ENCODE measurements at regions not wholly inside any gene's neighbourhood (a gene's known extent, or its start where the extent isn't known, plus 50 kb on each side); places are given as distances from the start of the nearest gene placed in this dataset.

DNA sequence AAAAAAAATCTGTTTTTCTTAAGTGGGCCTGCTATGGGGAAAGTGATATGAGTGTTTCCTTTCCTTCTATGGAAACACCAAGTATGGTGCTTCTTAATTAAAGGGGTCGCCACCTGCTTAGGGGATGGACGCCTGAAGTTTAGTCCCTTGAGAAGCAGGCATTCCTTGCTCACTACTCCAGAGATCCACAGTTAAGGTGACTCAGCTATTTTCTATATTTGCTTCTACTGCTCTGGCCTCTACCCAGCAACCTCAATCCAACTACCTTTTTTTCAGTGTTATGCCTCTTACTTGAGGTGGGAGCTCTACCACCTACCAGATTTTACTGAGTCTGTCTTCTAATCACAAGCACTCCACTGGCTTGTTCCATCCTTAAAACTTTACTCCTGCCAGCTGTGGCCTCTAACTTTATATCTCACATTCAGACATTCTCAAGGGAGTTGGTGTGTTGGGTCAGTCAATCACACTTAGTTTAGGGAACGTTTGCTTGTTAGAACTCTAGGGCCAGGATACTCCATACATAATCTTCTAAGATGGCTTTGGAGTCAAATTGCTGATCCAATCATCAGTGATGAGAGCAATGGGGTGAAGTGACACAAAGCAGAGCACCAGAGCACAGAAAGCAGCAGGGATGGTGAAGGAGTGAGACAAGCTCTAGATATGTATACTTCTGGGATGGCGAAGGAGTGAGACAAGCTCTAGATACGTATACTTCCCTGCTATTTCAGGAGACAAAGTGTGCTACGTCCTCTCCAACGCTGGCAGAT is 708.1 kb downstream of the EFNA5 start:
- TF ChIP-seq, protein P1, sequence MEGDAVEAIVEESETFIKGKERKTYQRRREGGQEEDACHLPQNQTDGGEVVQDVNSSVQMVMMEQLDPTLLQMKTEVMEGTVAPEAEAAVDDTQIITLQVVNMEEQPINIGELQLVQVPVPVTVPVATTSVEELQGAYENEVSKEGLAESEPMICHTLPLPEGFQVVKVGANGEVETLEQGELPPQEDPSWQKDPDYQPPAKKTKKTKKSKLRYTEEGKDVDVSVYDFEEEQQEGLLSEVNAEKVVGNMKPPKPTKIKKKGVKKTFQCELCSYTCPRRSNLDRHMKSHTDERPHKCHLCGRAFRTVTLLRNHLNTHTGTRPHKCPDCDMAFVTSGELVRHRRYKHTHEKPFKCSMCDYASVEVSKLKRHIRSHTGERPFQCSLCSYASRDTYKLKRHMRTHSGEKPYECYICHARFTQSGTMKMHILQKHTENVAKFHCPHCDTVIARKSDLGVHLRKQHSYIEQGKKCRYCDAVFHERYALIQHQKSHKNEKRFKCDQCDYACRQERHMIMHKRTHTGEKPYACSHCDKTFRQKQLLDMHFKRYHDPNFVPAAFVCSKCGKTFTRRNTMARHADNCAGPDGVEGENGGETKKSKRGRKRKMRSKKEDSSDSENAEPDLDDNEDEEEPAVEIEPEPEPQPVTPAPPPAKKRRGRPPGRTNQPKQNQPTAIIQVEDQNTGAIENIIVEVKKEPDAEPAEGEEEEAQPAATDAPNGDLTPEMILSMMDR (conservative IDR thresholded peaks at IDR 0.05), result no peak
- H3K27ac ChIP-seq, result no peak overlapping the region

DNA sequence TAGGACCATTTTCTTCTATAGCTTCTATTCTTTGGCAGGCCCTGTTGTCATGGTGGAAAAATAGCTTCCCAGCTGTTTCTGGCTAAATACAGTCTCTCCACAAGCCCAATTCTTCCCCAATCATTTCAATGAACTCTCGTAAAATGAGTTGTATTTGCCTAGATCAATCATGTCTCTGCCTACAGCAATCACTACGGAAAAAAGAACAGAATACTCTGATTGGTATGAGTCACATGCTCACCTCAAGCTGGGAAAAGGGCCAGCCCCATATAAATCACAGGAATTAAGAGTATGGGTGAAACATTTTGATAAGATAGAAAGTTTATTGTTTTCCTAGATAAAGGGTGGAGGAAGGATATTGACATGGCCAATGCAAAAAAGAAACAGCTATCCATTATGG is 711.4 kb downstream of the EFNA5 start:
- no peak overlapping the region for H3K27ac ChIP-seq
- TF ChIP-seq, protein P1 (conservative IDR thresholded peaks at IDR 0.05), result no peak

DNA sequence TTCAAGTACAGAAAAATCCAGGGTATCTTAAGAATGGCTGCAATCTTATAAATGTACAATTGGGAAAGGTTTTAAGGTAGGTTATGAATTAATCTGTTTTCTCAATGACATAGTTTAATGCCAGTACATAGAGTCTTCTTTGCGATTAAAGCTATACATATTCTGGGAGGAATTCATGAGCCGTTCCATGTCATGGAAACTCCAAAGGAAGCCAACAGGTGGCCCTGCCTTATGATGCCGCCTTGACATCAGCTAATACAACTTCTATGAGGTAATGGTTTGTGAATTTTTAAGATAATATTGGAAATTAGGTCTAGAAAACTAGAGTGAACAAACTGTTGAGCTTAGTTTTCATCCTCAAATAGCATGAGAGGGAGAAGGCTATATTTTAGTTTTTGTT is 713.4 kb downstream of the EFNA5 start:
- H3K27ac ChIP-seq, result no peak overlapping the region
- TF ChIP-seq, protein P1 (conservative IDR thresholded peaks at IDR 0.05), result no peak

DNA sequence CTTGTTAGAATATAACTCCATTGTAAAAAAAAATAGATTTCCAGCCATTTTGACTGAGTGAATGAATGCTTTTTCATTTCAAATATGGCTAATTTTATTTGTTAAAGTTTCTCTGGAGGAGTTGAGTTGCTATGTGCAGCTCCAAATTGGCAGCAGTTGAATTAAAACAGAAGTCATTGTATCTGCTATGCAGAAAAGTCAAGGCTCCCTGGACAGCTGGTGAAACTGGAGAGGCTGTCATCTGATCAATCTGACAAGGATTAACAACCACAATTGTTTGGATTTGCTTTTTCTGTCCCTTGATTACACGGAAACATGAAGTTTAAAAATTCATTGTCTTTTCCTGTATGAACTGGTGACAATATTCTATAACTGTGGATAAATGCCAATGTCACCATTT is 713.9 kb downstream of the EFNA5 start:
- TF ChIP-seq, protein P1 (conservative IDR thresholded peaks at IDR 0.05), result no peak
- H3K27ac ChIP-seq, result no peak overlapping the region

DNA sequence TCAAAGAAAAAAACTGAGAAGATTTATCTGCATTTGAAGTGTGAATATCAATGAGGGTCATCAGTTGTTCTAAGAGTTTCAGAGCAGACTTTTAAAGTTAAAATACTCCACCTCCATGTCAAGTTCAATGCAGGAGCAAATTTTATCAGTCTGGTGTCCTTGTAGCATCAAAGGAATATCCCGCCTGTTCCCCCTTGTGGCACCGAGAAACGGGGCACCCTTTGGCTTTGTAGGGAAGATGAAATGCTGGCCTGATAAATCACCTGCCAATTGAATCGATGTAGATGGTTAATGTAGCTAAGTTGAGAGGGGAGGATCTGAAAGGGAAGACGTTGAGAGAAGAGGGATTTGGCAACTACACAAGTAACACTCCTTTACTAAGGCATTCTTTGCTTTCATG is 714.5 kb downstream of the EFNA5 start:
- TF ChIP-seq, protein P1 (conservative IDR thresholded peaks at IDR 0.05), result no peak
- H3K27ac ChIP-seq, result no peak overlapping the region

DNA sequence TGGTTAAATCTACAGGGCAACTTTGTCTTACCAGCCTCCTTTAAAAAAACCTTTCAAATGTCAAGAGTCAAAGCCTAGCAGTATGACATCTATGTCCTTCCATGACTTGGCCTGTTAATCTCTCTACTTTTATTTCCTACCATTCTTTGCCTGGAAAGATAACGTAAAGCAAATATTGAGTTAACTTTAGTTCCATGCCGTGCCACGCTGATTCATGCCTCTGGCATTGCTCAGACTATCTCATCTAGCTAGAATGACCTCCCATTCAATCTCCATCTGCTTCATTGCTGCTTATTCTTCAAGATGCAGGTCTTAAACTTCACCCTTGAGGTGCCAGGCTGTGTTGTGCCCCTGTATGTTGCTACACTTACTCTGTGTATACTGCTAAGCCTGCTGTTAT is 729.8 kb downstream of the EFNA5 start:
- no peak overlapping the region for H3K27ac ChIP-seq
- TF ChIP-seq, protein P1 (conservative IDR thresholded peaks at IDR 0.05), result no peak

DNA sequence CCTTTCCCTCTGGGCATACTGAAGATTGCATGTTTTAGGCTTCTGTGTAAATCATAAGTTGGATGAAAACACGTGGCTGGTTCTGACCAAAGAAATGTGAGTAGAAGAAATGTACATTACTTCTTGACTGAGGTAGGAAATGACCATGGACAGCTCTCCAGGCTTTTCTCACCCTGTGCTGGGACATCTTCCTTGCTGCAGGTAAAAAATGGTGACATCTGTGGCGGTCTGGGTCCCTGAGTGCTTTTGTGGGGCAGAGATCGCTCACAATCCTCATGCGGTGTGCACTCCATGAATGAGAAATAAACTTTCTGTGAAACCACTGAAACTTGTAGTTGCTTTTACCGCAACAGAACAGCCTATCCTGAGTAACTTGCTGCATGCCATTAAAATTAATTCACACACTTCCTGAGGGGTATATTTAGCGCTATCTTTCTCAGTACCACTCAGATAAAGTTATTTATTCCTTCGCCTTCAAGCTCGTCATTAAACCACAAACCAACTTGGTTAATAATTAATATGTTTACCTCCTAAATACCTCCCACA is 730.4 kb downstream of the EFNA5 start:
- TF ChIP-seq, protein P1 (conservative IDR thresholded peaks at IDR 0.05), result no peak
- H3K27ac ChIP-seq, result no peak overlapping the region

All from VCaP (cell line).